Right hindlimb (tissue), 1 donor: ENCODE measurements at regions not wholly inside any gene's neighbourhood (a gene's known extent, or its start where the extent isn't known, plus 50 kb on each side); places are given as distances from the start of the nearest gene placed in this dataset.
A peak's percentile ranks its signal among the peaks of the same experiment; 100 is the strongest.

Experiments used
- DNase-seq: peaks from one replicate; pipeline ENCODE4 v3.0.0-alpha.2; 2018

GRCh38 chr18:75130591-75131328 lies 78.2 kb downstream of the PTGR3 start:
- DNase-seq: no peak

DNA sequence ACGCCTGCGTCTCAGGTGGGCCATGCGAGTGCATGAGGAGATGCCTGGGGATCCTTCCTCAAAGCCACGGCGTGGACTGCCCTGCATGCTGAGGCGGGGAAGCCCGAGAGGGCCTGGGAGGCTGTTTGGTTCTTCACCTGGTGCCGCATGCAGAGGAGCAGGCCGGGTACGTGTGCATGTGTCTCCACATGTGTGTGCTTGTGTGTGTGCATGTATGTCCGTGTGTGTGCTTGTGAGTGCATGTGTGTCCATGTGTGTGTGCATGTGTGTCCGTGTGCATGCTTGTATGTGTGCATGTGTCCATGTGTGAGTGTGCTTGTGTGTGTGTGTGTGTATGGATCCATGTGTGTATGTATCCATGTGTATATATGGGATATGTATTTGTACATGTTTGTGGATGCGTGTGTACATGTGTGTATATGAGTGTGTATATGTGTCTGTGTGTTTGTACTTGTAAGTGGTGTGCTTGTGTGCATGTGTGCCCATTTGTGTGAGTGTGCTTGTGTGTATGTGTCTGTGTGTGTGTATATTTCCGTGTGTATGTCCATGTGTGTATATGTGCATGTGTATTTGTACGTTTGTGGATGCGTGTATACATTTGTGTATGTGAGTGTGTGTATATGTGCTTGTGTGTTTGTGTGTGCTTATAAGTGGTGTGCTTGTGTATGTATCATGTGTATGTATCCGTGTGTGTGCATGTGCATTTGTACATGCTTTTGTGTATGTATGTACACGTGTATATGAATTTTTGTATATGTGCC lies 79.0 kb downstream of the PTGR3 start:
- DNase-seq: no peak

DNA sequence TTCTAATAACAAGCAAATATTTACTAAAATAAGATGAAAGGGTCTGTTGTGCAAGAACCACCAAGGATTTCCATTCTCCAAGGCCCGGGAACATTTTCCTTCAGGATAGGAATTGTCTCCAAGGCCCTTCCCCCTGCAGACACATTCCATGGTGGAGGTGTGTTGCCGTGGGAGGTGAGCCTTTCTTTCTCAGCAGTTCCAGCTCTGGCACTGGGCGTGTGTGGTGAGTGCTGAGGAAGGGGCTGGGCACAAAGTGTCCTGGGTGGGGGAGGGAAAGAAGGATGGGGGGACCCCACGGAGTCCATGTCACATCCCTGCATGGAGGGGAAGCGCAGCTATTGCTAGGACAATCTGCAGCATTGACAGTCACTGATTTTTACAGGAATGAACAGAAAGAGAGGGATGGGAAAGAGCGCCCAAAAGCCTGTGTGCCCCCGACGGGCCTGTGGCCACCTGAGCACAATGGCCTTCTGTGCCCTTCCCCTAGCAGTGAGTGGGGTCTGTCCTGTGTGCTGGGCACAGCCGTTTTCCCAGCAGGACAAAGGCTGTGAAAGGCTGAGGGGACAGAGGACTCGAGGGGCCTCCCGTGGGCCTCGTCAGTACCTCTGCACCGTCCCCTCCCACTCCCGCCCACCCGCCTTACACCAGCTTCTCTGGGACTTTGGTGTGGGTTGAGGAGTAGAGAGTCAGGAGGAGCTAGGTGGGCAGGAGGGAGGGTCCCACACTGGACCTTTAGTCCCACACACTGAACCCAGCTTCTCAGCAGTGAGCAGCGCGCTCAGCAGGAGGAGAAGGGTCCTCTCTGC lies 79.8 kb downstream of the PTGR3 start:
- no peak for DNase-seq

DNA sequence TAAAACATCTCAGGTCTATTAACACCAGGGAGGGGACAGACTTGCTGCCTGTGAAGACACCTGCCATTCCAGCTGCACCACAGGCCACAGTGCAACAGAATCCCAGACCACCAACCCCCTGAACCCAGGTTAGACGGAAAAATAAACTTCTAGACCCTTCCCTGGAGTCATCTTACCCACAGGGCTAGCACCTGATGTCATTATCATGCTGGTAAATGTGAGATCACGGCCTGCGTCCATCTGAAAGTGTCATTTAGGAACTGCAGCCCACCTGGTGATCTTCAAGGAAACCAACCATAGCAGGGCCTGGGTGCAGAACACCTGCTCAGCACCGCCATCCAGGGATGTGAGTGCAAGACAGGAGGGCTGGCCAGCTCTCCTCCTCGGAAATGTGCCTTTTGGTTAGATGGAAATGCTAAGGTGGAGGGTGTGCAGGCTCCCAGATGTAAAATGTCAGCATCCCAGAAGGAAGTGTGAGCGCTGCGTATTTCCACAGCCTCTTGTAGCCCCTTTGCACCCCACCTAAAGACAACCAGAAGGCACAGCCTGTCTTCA lies 80.8 kb downstream of the PTGR3 start:
- no peak for DNase-seq

GRCh38 chr18:75127143-75128021 lies 81.6 kb downstream of the PTGR3 start:
- peak; percentile 66 for DNase-seq

DNA sequence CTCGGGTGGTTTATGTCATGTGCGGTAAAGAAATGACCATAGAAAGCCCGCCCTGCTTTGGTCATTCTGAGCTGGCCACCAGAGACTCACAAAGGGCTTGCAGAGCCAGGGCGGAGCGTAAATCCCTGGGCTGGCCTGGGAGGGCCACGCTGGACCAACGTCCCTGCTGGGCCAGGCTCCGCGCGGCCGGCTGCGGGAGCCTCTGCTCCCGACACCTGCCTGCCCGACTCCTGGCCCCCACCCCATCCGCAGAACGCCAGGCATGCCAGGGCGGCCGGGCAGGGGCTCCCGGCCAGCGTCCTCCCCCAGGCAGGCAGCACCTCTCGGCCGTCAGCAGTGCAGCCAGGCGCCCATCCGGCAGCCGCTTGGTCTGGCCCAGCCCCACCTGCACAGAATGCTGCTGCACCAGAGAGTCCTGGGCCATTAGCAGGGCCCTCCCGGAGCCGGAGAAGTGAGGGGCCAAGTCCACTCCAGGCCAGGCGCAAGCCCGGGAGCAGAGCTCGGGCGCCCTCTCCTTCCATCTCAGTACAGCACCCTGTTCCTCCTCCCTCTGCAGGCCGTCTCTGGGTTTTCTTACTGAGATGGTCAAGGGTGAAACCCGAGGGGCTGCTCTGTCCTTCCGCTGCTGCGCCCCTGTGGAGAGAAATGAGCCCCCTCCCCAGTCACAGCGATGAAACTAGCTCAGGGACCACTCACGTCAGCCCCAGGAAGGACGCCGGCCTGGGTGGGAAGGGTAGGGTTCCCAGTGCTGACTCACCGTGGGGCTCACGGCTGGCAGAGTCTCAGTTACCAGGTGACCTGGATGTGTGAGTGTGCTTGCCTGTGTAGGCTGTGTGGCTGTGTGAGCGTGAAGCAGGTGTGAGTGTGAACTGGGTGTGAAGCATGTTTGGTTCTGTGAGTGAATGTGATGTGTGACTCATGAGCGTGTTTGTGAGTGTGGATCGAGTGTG lies 83.3 kb downstream of the PTGR3 start:
- DNase-seq: no peak

DNA sequence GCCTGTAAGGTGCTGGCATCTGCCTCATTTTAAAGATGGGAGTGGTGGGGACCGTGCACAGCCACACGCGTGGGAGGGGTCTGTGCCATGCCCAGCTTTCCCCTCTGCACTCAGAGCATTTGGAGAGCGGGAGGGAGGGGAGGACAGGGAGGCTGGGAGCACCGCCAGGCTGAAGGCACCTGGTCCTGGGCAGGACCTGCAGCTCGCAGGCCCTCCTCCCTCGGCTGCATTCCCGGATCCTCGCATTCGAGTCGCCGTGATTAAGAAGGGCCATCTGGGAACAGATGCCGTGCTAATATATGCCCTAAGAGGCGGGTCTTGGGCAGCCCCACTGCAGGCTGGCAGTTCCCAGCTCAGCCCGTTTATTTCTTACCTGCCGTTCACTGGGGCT lies 84.0 kb downstream of the PTGR3 start:
- no peak for DNase-seq

- DNase-seq: no peak
Observed at GRCh38 chr18:75124551-75124950, 84.4 kb downstream of the PTGR3 start.

- DNase-seq: no peak
Observed at GRCh38 chr18:75123113-75123512, 85.8 kb downstream of the PTGR3 start.

DNA sequence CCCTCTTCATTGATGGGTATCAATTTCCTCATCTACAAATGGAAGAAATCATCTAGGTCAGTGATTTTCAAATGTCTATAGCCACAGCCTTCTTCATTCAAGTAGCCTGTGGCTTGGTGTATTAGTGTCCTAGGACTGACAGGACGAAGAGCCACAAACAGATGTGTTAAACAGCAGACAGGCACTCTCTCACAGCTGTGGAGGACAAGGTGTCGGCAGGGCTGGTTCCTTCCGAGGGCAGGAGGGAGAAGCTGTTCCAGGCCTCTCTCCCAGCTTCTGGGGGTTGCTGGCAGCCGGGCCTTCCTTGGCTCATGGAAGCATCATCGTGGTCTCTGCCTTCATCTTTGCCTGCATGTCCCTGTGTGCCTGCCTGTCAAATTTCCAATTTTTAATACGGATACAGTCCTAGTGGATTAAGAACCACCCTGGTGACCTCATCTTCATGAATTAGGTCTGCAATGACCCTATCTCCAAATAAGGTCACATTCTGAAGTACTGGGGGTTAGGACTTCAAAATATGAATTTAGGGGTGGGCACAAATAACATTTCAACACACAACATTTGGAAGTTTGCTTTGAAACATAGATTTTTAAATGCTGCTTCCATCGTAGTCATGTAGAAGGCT lies 86.5 kb downstream of the PTGR3 start:
- no peak for DNase-seq

DNA sequence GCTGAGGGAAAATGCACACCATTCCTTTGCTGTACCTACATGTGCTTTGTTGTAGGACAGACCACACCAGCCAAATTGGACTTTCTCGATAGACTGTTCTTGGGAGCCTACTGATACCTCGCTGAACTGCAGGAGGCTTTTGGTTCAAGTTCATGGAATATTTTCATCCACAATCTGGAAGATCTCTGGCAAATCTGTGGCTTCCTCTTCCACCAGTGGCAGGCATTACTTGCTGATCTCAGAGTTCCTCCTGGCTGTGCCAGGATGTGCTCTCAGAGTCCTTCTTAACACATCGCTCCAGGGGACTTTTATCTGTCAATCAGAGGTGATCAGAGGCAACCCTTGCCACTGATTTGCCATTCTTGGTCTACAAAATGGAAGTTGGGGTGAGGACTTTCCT lies 87.7 kb downstream of the PTGR3 start:
- DNase-seq: no peak

- no peak for DNase-seq
Observed at GRCh38 chr18:75120521-75120920, 88.4 kb downstream of the PTGR3 start.

- no peak for DNase-seq
Observed at GRCh38 chr18:75116809-75117208, 92.1 kb downstream of the PTGR3 start.

GRCh38 chr18:75116165-75116564 lies 92.8 kb downstream of the PTGR3 start:
- no peak for DNase-seq

GRCh38 chr18:75115514-75115913 lies 93.4 kb downstream of the PTGR3 start:
- no peak for DNase-seq
